ENCODE measurements at regions not wholly inside any gene's neighbourhood (a gene's known extent, or its start where the extent isn't known, plus 50 kb on each side); places are given as distances from the start of the nearest gene placed in this dataset.

DNA sequence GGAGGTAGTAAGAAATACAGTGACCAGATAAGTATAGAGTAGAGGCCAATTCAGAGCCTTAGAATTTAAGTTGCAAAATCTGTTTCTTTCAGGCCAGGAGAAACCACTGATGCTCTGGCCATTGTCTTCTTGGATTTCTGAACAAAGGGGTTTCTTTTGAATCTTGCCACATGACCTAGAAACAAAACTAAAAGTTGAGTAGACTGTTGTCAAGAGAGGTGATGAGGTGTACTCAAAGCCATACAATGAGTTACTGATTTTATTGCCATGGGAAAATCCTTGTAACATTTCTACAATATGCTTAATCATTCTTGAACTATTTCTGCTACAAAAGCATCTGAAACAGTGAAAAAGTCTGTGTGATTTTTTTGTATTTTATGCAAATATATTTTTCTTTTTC is 881.3 kb downstream of the CDH11 start:
- DNase-seq (ENCODE audit: low read depth in 2 of 2) = peak; percentile 10 to 20

DNA sequence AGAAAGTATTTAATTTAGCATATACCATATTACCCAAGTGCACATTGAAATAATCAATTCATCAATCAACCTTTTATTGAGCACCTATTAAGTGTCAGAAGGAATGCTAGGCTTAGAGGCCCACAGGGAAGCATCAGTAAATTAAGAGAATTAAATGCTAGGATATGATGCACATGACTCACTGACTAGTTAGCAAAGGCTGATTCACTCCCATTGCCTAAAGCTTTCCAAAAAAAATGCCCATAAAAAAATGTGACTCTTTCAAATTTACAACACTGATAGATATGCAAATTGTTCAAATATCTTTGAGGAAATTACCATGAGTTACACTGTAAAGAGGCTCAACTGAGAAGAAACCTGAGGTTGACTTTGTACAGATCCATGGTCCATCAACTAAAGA is 883.3 kb downstream of the CDH11 start:
- peak; percentile 60 to 64 for DNase-seq (ENCODE audit: low read depth in 2 of 2)

DNA sequence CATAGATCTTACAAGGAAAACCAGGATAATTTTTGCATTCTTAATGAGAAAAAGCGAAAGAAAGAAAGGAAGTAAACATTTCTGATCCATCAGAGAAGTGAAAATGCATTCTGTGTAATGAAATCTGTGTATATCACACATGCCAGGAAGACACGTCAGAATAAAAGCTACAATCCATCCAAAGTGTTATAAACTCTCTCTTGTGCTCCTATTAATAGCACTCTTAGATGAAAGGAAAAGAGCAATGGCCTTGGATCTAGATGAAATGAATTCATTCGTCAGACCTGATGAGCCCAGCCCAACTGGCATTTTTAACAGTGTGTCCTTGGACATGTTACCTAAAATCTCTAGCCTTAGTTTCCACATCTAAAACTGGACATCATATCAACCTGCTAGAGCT is 885.5 kb downstream of the CDH11 start:
- no peak for DNase-seq (ENCODE audit: low read depth in 2 of 2)

DNA sequence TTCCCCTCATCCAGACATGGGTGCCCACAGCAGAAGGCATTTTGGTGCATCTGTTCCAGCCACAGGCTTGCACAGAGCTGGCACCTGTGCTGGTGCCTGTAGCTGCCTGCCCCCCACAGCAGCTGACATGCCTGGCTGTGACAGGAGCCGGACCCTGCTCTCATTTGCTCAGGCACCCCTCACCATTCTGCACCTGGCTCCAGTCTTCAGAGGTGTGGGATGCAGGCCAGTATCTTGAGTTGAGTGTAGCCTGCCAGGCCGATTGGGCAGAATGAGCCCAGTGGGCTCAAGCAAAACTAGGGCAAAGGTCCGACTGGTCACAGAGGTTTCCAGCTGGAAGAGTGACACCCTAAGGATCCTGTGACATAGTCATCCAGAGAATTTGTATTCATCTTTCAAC is 887.7 kb downstream of the CDH11 start:
- DNase-seq (ENCODE audit: low read depth in 2 of 2) = no peak

DNA sequence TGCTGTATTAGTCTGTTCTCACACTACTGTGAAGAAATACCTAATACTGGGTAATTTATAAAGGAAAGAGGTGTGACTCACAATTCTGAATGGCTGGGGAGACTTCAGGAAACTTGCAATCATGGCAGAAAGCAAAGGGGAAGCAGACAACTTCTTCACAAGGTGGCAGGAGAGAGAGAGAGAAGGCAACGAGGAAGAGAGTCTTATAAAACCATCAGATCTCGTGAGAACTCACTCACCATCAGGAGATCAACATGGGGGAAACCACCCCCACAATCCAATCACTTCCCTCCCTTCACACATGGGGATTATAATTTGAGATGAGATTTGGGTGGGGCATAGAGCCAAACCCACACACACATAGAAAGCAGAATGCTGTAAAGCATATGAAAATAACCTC is 896.2 kb downstream of the CDH11 start:
- DNase-seq (ENCODE audit: low read depth in 2 of 2) = no peak

DNA sequence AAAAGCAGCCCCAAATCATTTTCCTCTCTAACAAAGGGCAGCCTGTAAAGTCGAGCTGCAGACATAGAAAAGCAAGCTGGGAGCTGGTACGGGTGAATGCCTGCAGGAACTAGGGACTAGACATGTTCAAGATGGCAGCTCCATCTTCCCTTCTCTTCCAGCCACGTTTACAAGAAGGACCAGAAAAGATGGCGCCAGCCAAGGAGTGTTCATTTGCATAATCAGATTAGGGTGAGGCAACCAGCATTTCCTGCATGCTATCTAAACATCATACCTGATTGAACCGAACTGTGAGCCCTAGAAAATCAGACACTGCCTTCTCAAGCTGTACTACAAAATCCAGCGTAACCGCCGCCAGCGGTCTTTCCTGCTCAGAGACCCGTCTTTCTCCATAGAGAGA is 896.8 kb downstream of the CDH11 start:
- no peak for DNase-seq (ENCODE audit: low read depth in 2 of 2)

DNA sequence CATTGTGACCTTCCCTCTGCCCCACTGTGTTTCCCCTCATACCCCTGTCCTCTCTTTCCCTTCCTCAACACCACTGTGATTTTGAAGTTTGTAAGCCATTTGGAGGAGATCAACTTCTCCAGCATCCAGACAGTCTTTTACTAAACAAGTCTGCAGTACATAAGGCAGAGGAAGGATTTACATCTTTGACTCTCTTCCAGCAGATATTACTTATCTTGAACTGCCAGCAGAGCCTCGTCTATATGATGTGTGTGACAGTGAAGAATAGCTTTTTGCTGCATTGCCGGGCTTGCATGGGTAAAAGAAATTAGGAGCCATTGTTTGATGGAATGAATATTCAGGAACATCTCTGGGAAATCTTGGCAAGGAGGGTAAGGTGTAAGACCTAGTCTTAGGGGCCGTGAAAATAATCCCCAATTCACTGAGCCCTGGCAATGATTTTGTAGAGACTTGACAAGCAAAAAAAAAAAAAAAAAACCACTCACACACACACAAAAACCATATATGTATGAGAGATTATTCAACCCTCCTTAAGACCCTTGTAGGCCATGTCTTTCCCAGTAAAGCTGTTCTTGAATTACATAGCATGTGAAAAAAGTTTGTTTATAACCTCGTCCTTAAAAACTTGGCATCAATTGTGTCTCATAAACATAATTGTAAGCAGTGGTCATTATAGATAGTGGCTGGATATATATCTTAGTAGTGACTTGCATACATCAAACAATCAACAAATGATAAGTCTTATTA is 903.9 kb downstream of the CDH11 start:
- no peak for DNase-seq (ENCODE audit: low read depth in 2 of 2)

DNA sequence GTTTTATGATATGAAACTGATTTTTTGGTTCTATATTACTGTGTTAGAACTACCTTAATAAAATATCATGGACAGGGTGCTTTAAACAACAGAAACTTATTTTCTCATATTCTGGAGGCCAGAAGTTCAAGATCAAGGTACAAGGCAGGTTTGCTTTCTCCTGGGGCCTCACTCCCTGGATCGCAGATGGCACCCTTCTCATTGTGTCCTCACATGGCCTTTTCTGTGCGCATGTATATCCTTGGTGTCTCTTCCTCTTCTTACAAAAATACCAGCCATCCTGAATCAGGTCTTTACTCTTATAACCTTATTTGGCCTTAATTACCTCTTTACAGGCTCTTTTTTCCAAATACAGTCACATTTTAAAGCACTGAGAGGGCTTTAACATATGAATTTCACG is 906.1 kb downstream of the CDH11 start:
- DNase-seq (ENCODE audit: low read depth in 2 of 2) = no peak

DNA sequence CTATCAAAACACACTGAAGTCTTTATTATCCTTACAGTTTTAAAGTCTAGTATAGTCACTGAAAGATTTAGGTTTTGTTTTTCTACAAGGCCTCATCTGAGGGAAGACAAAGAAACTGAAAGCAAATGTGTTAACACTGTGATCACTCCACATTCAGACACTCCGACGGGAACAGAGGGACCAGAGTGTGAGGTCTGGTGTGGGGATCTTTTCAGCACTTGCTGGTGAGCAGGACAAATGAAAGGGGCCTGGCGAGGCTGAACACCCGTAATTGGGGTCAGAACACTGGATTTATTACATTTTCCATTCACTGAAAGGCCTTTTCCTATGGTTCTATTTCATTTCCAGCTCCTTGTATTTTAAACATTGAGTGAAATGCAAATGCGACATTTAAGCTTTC is 910.5 kb downstream of the CDH11 start:
- no peak for DNase-seq (ENCODE audit: low read depth in 2 of 2)

DNA sequence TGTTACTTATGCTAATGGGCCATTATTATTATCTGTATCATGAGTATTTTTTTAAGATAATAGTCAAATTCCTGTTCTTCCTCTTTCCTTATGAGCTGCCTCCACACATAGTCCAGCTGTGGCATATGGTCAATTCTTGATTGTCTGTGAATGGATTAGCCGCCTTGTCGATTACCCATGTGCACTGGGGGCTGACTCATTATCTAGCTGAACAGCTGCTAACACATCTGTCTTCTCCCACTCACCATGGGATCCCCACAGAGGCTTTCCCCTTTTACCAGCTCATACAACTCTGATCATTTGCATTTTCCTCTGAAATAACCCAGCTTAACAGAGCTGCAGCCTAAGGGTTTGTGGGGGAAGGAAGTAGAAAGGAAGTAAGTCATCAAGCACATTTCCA is 915.0 kb downstream of the CDH11 start:
- no peak for DNase-seq (ENCODE audit: low read depth in 2 of 2)

DNA sequence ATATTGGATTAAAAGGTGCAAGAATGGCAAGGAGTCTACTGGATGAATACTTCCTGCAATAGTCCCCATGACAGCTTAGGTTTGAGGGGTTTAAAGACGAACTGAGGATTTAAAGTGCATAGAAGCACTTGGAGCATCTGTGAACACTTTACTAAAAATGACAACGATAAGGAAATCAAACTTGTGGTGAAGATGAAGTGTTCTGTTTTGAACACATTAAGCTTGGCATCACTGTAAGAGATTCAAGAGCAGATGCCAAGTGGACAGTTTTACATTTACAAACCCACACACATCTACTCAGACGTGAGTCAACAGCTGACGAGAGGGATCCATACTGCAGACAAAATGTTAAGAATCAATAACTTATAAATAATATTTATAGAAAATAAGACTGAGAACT is 918.7 kb downstream of the CDH11 start:
- no peak for DNase-seq (ENCODE audit: low read depth in 2 of 2)

DNA sequence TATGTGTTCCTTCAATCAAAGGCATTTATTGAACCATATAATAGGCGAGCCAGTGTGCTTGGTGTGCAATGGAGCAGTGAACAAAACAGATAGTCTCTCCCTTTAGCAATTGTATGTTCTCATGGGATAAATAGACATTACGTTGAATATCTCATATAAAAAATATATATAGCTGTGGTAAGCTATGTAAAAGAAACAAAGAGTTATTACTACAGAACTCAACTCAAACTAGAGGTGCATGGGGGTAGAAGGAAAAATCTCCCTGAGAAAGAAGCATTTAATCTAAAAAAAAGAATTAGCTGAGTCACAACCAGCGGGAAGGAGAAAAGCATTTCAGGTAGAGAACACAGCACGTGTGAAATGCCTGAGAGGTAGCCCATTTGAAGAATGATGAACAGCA is 919.3 kb downstream of the CDH11 start:
- no peak for DNase-seq (ENCODE audit: low read depth in 2 of 2)

DNA sequence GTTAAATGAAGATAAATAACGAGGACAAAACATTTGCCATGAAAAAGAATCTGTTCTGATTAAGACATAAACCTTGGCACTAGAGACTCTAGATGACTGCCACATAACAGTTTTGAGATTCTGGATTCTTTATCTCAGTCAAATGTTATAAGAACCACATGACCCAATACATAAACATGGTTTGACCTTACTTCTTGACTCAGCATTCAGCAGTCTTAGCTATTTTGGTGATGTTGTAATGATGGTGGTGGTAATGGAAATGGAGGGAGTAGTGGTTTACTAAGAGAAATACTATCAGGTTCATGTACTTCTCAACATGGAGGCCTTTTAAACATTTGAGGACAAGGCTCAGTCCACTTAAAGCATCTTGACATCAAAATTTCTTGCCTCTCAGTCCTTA is 925.4 kb downstream of the CDH11 start:
- DNase-seq (ENCODE audit: low read depth in 2 of 2) = peak; percentile 30 to 34

DNA sequence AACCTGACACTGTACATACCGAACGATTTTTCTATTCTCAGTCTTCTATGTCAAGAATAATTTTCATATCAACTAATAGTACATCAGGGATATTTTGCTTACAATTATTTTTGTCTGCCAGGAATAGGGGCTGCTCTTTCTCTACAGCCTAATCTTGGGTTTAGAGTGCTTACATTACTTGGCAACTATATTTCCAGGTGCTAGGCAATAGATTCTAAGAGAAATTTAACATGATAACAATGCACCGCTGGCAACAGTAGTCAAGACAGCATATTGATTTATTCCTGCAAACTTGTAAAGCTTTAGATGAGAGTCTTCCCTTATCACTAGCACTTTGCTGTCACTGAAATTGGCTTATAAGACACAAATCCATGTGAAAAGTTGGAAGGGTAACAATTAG is 935.9 kb downstream of the CDH11 start:
- DNase-seq (ENCODE audit: low read depth in 2 of 2) = no peak

DNA sequence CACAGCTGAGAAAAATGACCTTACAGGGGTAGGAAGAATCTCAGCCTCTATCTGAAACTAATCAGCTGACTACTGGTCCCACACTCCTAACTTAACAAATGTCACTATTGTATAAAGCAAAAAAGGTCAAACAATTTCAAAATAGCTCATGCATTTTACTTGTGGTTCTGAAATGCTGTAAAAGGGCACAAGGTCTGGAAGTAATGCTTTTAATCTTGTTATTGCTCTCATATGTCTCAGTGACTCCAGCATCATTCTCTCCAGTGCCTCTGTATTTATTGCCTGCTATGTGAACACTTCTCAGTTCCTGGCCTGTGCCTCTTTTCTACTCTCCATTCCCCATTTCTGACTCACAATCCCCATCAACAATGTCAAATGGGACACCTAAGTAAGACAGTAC is 937.7 kb downstream of the CDH11 start:
- no peak for DNase-seq (ENCODE audit: low read depth in 2 of 2)

DNA sequence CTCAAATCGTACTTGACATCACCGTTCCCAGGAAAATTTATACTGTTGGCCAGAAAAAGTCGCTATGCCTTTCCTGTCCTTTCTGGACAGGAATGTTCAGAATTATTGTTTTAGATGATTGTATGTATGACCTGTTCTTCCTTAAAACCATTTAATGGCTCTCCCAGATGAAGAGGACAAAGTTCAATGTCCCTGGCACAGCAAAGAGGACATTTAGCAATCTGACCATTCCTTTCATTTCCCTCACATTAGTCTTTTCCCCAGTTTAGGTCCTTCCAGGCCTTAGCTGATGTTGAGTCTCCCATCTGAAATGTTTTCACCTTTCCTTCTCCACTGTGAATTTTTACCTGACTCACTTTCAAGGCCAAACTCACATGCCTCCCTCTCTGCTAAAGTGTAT is 938.9 kb downstream of the CDH11 start:
- no peak for DNase-seq (ENCODE audit: low read depth in 2 of 2)

DNA sequence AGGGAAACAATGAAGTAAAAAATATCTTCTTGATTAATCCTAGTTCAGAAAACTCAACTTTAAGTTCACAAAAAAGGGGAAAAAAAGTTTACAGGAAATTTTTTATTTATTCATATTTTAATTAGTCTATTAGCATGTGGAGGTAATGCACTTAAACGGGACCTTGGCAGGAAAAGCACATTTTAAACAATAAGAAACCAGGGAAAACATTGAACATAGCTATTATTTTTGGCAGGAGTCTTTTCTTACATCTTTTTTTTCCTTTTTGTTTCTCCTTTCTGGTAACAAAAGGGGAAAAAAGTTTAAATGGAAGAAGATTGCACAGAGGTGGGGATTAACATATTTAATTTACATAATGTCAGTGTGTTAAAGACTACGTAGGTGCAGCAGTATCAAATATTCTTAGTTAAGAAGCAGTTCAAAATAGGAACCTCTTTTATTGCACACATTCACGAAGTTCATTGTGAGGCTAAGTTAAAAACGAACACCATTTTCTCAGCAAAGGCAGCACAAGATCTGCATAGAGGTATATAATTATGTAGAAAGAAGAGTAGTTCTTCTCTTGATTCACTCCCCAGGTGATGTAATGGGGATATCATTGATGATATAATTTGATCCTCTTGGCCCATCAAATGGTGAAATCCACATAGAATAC is 940.5 kb downstream of the CDH11 start:
- DNase-seq (ENCODE audit: low read depth in 2 of 2) = no peak

DNA sequence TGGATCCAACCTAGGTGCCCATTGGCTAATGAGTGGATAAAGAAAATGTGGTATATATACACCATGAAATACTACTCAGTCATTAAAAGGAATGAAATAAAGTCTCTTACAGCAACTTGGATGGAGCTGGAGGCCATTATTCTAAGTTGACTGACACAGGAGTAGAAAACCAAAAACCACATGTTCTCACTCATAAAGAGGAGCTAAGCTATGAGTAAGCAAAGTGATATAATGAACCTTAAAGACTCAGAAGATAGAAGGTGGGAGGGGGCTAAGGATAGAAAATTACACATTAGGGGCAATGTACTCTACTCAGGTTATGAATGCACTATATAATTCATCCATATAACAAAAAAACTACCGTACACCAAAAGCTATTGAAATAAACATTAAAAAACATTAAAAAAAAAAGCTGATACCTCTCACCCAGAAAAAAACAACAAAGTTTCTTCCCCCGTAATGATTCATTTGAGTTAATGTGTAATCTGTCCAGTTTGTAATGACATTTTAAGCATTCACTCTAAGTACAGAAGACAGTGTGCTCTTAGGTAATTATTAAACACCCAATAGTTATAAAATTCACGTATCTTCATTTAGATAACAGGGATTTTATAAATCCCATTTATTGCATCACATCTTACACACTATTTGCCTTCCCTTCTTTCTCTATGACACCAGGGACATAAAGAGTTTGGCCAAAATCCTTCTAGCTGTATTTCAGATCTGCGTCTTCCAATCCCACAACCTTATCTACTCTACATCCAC is 941.5 kb downstream of the CDH11 start:
- DNase-seq (ENCODE audit: low read depth in 2 of 2) = no peak

DNA sequence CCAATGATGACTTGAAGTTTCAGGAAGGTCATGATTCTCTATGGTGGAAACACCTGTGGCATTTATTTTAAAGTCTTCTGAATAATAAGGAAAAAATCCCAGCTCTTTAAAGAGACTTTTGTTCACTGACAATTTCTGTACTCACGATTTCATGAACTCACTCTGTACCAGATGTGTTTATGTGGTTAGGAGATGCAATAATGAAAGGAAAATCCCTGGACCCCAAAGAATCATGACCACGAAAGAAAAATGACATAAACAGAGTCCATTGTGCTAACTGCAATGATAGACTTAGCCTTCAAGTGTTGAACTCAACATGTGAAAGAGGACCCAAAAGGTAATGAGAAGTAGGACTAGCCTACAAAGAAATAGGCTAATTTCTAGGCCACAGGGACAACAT is 947.5 kb downstream of the CDH11 start:
- no peak for DNase-seq (ENCODE audit: low read depth in 2 of 2)

DNA sequence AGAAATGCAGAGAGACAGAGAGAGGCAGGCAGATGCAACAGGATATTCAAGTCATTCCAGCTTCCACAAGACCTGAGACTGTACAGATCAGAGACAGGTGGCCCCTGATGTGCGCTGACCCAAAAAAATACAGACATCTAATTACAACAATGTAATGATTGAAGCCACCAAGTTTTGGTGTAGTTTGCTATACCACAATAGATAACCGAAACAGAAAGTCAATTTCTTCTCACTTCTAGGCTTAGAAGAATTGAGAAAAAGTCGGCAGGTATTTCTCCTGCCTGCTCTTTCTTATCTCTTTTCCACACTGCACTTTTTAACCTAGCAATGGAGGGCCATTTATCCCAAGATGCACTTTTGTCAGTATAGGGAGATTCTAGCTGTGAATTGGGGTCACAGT is 949.2 kb downstream of the CDH11 start:
- DNase-seq (ENCODE audit: low read depth in 2 of 2) = no peak

DNA sequence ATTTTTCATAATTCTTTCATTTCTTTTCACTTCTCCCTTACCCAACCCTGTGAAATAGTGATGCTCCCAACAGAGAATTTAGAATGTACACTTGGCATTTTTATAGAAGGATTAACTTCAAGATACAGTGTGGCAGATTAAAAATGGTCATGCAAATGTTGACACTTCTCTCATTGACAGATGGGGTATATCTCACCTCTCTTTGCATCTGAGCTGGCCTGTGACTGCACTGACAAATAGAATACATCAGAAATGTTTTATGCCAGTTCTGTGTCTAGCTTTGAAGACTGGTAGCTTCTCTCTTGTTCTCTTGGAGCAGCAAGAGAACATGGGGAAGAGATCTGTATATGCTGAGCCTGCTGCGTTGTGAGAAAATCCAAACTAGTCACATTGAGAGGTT is 949.6 kb downstream of the CDH11 start:
- DNase-seq (ENCODE audit: low read depth in 2 of 2) = no peak

DNA sequence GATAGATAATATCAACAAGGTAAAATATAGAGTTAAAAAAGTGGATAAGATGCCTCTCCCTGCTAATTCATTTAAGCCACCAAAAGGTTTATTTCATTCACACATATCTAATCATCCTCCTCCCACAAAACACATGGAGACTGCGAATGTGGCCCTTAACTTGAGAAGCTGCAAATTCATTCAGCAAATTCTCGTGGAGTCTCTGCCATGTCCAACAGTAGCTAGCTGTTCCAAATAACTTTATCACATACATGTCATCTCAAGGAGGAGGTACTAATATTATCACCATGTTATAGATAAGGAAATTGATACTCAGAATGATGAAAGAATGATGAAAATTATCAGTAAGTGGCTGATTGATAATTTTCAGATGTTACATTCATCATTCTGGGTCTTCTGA is 950.2 kb downstream of the CDH11 start:
- no peak for DNase-seq (ENCODE audit: low read depth in 2 of 2)

DNA sequence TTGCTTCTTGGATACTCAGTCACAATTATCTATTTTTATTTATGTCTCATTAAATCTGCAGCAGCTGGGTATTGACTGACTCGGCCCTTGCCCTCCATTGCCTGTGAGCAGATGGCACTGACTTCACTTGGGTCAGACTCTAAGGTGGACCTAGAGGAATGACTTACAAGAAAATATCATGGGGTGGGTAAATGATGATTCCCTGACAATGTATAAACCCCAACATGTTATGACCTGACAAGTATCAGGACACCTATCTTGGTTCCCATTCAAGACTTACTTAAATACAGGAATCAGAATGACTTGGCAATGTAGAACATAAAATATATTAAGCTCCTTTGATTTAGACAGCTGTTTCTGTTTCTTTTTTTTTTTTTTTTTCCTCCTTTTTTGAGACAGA is 953.5 kb downstream of the CDH11 start:
- no peak for DNase-seq (ENCODE audit: low read depth in 2 of 2)

All from fibroblast of skin of left quadriceps (primary cell).